ENCODE measurements at regions not wholly inside any gene's neighbourhood (a gene's known extent, or its start where the extent isn't known, plus 50 kb on each side); places are given as distances from the start of the nearest gene placed in this dataset.

- H3K27ac Mint-ChIP-seq (ENCODE audit: unreplicated experiment), result no peak overlapping the region
- peaks cover 6% of the 10 kb centered on the region for H3K4me1 Mint-ChIP-seq (ENCODE audit: low read depth)
- no peaks in the 10 kb centered on the region for H3K36me3 Mint-ChIP-seq (ENCODE audit: low read depth)
- DNase-seq (ENCODE audit: low spot score), result no peak
- H3K4me3 Mint-ChIP-seq (ENCODE audit: unreplicated experiment), result no peak overlapping the region
- TF ChIP-seq, protein P1, sequence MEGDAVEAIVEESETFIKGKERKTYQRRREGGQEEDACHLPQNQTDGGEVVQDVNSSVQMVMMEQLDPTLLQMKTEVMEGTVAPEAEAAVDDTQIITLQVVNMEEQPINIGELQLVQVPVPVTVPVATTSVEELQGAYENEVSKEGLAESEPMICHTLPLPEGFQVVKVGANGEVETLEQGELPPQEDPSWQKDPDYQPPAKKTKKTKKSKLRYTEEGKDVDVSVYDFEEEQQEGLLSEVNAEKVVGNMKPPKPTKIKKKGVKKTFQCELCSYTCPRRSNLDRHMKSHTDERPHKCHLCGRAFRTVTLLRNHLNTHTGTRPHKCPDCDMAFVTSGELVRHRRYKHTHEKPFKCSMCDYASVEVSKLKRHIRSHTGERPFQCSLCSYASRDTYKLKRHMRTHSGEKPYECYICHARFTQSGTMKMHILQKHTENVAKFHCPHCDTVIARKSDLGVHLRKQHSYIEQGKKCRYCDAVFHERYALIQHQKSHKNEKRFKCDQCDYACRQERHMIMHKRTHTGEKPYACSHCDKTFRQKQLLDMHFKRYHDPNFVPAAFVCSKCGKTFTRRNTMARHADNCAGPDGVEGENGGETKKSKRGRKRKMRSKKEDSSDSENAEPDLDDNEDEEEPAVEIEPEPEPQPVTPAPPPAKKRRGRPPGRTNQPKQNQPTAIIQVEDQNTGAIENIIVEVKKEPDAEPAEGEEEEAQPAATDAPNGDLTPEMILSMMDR (IDR thresholded peaks at IDR 0.05), result no peak
- H3K9me3 Mint-ChIP-seq (ENCODE audit: low read depth), result no peaks in the 10 kb centered on the region
- H3K27me3 Mint-ChIP-seq (ENCODE audit: low read depth), result no peaks in the 10 kb centered on the region
Observed at GRCh38 chr3:107453504-107453903, 69.3 kb upstream of the BBX start.

DNA sequence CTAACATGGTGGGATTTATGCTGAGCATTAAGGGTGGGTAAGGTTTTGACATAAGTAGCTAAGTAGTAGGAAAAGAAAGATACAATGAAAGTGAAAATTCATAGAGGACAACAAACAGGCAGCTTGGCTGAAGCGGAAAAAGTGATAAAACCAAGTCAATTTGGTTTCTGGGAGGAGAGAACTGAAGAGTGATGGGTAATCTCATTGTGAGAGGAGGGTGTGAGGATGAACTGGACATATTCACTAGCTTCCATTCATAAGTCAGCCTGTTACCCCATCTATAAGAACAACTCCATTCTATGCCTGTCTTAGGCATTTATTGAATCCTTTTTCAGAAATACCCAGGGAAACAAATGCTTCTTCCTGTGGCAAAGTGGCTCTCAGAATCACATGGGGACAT lies 67.1 kb upstream of the BBX start:
- Mint-ChIP-seq H3K9me3 (ENCODE audit: low read depth) (no peaks in the 10 kb centered on the region), H3K27me3 (ENCODE audit: low read depth) (no peaks in the 10 kb centered on the region), H3K36me3 (ENCODE audit: low read depth) (no peaks in the 10 kb centered on the region), H3K4me3 (ENCODE audit: unreplicated experiment) (no peak overlapping the region), H3K27ac (ENCODE audit: unreplicated experiment) (no peak overlapping the region), H3K4me1 (ENCODE audit: low read depth) (no peaks in the 10 kb centered on the region)
- no peak for DNase-seq (ENCODE audit: low spot score)
- TF ChIP-seq, protein P1 (IDR thresholded peaks at IDR 0.05), result no peak

DNA sequence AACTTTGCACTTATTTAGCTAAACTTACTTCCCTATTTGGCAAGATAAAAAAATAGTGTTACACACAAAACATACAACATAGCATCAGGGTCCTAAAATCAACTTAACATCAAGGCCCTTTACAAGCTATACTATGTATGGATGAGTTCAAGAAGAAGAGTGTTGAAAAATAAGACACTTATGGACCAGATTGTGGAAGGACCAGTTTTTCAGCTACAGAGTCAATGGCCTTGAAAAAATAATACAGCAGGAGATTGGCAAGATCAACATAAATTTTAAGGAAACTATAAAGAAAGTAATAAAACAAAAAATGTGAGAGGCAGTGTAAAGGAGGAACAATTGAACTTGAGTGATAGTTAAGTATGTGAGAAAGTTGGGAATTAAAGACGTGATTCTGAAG lies 66.3 kb upstream of the BBX start:
- DNase-seq (ENCODE audit: low spot score), result no peak
- TF ChIP-seq, protein P1 (IDR thresholded peaks at IDR 0.05), result no peak
- Mint-ChIP-seq H3K4me1 (ENCODE audit: low read depth) (no peaks in the 10 kb centered on the region), H3K36me3 (ENCODE audit: low read depth) (no peaks in the 10 kb centered on the region), H3K27ac (ENCODE audit: unreplicated experiment) (no peak overlapping the region), H3K4me3 (ENCODE audit: unreplicated experiment) (no peak overlapping the region), H3K27me3 (ENCODE audit: low read depth) (no peaks in the 10 kb centered on the region), H3K9me3 (ENCODE audit: low read depth) (no peaks in the 10 kb centered on the region)

- Mint-ChIP-seq H3K4me3 (ENCODE audit: unreplicated experiment) (no peak overlapping the region), H3K36me3 (ENCODE audit: low read depth) (no peaks in the 10 kb centered on the region), H3K9me3 (ENCODE audit: low read depth) (no peaks in the 10 kb centered on the region), H3K27ac (ENCODE audit: unreplicated experiment) (no peak overlapping the region), H3K4me1 (ENCODE audit: low read depth) (no peaks in the 10 kb centered on the region), H3K27me3 (ENCODE audit: low read depth) (no peaks in the 10 kb centered on the region)
- TF ChIP-seq, protein P1 (IDR thresholded peaks at IDR 0.05), result no peak
- DNase-seq (ENCODE audit: low spot score), result no peak
Observed at GRCh38 chr3:107458871-107459270, 63.9 kb upstream of the BBX start.

- no peaks in the 10 kb centered on the region for H3K4me1 Mint-ChIP-seq (ENCODE audit: low read depth)
- TF ChIP-seq, protein P1 (IDR thresholded peaks at IDR 0.05), result no peak
- no peak for DNase-seq (ENCODE audit: low spot score)
- no peaks in the 10 kb centered on the region for H3K27me3 Mint-ChIP-seq (ENCODE audit: low read depth)
- H3K36me3 Mint-ChIP-seq (ENCODE audit: low read depth), result no peaks in the 10 kb centered on the region
- no peak overlapping the region for H3K4me3 Mint-ChIP-seq (ENCODE audit: unreplicated experiment)
- no peak overlapping the region for H3K27ac Mint-ChIP-seq (ENCODE audit: unreplicated experiment)
- H3K9me3 Mint-ChIP-seq (ENCODE audit: low read depth), result no peaks in the 10 kb centered on the region
Observed at GRCh38 chr3:107461721-107462120, 61.0 kb upstream of the BBX start.
